Limb (tissue), 2 donors: ENCODE measurements at regions not wholly inside any gene's neighbourhood (a gene's known extent, or its start where the extent isn't known, plus 50 kb on each side); places are given as distances from the start of the nearest gene placed in this dataset.

Experiments
- DNase-seq, 2 donors: peaks; one replicate each; pipeline ENCODE4 v3.0.0-alpha.2; 2016; ENCODE audit errors: extremely low spot score in 2 of 2

DNA sequence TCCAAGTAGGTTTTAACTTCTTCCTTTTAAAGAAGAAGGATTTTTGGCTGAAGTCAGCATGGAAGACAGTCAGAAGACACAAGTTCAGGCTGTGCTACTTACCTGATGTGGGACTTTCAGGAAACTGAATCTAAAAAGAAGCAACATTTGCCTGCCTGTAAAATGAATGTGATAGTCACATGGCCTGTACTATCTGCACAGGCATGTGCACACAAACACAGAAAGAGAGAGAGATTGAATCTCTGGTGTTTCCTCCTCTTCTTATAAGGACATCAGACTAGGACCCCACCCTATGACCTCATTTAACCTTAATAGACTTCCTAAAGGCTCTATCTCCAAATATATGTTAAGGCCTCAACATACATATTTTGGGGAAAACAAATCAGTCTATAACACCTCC, 542.9 kb downstream of the PLPP3 start:
- DNase-seq: no peak

DNA sequence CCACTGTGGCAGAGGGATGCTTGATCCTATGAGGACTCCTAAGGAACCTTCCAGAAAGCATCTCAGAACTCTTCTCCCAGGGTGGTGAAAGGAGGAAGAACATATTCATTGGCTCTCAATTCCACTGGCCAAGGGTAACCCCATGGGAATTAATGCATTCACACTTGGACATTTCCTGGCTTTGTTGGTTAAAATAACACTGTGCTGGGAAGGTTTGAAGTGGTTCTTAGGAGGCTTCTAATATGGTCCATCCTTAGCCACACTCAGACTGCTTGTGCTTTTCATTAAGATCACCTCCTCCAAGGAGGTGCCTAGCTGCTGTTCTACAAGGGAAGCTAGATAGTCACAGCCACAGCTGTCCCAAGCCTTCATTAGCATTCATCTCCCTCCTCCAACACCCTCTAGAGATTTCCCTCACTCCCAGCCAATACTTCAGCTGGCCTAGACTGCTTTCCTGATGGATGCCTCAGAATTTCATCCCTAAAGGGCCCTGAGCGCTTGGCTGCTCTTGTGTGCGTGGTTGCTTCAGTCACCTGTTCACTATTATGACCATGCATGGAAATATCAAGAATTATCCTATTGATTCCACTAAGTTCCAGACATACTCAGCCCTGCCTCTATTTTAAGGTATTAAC, 544.4 kb downstream of the PLPP3 start:
- DNase-seq: no peak

DNA sequence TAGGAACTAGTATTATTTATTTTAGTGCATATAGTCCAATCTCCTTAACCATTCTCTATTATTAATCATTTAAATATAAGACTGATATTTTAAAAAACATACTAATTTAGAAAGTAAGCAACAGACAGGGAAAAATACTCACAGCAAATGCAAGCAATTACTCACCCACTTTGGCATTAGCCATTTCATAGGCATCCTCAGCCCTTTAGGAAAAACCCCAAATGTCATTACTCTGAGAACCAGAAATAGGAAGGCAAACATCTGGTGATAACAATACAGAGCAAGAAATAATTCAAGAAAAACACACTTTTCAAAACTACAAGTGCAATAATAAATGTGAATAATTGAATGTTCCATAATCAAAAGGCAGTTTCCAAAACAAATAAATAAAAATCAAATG, 545.1 kb downstream of the PLPP3 start:
- no peak for DNase-seq

DNA sequence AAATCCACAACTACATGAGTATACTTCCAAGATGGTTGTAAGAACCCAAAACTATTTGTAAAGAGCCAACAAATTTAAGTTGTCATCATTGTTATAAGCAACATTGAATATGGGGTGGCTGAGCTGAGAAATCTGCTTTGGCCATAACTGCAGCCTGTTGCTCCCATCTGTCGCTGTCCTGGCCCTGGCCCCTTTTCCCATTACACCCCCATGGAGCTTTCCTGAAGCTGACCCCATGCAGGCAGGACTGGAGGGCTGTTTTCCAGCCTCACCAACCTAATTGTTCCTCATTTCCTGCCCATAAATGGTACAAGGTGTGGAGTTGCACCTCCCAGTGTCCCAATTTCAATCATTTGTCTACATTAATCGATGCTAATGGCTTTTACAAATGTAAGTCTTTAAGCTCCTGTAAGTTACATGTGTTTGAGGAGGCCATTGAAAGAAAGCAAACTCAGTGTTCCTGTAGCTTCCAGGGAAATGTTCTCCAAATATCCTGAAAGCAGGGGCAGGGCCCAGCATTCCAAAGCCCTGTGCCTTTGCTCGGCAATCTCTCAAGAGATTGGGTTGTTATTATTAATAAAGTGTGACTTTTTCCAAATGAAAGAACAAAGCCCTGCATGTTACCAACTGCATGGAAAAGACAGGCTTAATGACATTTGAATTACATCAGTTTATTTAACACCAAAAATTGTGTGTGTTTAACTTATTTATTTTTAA, 545.9 kb downstream of the PLPP3 start:
- no peak for DNase-seq

DNA sequence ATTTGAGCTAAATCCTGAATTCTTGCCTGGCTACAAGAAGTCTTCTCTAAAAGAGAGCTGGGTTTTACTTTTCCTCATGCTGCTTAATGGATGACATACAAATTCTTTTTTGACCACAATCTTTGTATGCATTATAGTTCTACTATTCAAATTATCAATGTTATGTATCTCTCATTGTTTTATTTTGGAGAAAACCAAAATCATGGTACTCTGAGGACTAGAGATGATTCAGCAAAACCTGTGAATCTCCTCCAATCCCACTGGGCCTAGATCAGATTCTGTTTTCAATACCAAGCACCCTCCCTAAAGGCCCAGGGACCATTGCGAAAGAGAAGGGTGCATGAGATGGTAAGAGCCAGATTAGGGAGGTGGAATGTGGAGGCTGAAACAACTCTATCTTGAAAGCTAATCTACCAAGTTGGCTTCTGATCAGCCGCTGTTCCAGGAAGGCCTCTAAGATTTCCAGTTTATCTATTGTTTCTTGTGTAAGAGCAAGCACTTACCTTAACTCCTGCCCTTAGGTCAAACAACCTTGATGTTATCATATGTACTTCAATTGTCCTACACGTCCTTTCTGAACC, 547.2 kb downstream of the PLPP3 start:
- no peak for DNase-seq

DNA sequence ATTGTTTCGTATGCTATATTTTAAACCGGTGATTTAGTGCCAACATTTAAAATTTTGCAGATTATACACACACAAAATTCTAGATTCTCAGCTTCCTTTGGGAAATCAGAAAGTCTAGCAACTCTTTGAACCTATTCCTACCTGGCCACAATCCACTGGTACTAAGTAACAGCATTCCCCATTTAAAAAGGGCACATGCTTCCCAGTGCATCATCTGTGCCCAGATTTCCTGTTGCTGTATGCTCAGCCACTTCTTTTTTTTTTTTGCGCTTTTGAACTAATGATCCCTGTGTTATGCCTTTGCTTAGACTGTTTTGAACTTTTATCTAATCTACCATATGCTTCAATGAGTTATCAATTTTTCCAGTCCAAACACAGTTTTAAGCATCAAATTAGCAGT, 548.4 kb downstream of the PLPP3 start:
- no peak for DNase-seq

DNA sequence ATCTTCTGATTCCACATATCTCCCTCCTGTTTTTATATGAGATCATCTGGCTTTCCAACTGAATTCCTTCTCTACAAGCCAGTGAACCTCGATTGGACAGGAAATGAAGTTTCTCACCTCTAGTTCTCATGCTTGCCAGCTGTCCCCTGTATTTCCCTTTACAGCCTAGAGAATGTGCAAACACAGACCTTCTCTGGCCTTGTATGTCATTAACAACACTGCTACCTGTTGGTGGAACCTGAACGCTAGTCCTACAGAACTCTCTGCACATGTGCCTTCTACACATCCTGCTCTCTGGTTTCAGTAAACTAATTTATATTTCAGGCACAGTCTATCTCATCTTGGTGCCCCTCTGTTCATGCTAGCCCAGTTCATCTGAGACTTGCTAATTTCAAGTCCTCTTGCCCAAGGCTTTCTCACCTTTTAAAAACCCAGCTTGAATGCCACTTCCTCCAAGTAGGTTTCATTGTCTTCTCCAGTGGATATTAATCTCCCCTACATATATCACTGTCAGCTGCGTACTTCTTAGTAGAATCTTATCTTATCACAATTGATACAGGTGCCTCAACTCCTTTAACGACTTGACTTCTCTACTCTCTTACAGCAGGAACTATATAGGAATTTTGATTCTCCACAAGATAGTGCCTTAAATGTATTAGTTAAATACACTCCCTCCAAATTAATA, 549.9 kb downstream of the PLPP3 start:
- DNase-seq: peak in 1 of 2 donors; percentile 7

DNA sequence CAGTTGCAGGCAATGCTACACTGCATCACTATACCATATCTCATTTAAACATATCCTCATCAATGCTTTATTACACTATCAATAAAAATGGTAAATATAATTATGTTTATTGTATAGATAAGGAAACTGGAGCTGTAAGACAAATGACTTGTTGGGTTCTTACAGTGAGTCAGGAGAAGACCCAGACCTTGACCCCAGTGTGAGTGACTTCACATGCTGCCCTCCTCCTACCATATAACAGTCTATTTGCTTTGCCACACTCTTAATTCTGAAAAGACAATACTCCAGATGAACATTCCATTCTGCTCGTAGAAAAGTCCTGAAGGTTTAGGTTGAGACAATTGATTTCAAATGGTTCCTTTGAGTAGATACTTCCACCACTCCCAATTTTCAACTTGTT, 550.5 kb downstream of the PLPP3 start:
- no peak for DNase-seq

DNA sequence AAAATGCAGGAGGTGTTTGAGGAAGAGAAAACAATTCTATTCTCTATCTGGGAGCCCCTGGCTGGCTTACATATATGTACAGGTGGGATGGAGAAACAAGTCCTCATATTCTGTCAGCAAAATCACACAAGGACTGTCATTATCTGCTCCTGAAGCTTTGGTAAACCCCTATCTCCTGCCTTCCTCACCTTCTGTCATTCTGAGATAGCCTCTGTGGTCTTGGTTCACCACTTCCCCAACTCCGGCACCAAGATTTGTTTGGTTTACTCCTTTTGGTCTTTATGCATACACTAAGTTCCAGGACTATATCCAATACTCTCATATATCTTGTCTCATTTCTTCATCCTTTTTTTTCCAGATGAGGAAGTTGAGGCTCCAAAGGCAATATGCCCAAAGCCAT, 551.1 kb downstream of the PLPP3 start:
- DNase-seq: no peak

DNA sequence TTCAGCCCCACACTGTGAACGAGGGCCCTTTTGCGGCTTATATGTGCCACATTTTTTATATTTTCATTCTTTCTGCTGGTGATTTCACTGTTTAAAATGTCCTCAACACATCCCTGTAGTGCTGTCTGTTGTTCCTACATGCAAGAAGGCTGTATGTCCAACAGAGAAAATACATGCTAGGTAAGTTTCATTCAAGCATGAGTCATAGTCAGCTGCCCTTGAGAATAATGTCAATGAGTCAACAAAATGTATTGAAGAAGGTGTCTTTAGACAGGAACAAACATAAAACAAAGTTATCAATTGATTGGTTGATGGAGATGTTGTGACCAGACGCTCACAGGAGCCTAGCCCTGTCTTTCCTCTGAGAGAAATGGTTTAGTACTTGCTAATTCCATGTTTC, 553.4 kb downstream of the PLPP3 start:
- no peak for DNase-seq

DNA sequence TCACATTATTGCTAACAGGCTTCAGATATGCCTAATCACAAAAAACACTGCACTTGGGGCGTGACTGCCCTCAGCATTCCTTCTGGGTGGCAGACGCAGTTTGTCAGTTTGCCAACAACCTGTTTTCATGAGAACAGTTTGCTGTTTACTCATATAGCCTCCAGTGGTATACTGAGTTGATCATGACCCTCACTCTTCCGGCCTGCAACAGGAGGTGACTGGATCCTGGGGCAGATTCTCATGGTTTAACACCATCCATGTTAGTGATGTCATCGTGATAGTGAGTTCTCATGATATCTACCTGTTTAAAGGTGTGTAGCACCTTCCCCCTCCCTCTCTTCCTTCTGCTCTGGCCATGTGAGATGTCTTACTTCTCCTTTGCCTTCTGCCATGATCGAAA, 555.2 kb downstream of the PLPP3 start:
- DNase-seq: no peak

DNA sequence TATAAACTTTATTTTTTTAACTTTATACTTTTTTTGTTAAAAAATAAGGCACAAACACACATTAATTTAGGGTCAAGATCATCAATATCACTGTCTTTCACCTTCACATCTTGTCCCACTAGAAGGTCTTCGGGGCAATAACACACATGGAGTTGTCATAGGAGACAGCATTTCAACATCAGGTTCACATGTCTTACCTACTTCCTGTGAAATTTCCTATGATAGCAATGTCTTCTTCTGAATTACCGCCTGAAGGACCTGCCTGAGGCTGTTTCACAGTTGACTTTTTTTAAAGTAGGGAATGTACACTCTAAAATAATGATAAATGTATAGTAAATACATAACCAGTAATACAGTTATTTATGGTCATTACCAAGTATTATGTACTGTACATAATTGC, 559.4 kb downstream of the PLPP3 start:
- no peak for DNase-seq

DNA sequence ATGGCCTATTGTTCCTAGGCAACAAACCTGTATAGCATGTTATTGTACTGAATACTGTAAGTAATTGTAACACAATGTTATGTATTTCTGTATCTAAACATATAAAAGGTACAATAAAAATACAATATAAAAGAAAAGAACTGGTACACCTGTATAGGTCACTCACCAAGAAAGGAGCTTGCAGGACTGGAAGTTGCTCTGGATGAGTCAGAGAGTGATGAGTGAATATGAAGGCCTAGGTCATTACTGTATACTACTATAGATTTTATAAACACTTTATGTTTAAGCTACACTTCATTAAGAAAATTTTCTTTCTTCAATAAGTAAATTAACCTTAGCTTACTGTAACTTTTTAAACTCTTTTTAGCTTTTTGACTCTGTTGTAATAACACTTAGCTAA, 559.9 kb downstream of the PLPP3 start:
- DNase-seq: no peak

DNA sequence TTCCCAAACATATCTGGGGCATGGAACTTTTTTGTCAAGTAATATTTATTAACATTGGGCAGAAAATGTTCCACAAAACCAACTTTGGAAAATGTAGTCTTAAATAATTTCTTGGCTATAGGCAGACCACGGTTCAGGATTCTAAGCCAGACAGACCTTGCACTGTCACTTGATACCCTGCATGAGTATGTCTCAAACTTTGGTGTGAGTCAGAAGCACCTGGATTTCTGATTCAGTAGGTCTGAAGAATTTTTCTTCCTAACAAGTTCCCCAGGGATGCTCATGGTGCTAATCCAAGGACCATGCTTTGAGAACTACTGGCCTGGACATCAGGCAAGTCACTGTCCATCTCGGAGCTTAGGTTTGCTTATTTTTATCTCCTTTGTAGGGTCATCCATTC, 562.0 kb downstream of the PLPP3 start:
- no peak for DNase-seq

DNA sequence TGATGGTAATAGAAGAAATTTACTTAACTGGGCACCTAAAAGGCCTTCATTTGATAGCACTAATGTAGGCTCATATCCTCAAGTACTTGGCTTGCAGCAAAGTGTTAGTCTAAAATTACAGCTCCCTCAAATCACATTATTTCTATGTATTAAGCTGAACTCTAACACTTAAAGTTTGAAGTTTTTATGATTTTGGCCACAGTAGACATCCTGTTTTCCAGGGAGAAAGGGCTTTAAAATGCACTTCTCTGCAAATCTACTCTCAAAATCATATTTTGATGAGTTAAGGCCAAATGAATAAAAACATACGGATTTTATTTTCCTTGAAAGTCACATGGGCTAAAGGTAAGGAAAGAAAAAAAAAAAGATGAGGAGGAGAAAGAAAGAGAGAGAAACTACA, 575.5 kb downstream of the PLPP3 start:
- DNase-seq: no peak

DNA sequence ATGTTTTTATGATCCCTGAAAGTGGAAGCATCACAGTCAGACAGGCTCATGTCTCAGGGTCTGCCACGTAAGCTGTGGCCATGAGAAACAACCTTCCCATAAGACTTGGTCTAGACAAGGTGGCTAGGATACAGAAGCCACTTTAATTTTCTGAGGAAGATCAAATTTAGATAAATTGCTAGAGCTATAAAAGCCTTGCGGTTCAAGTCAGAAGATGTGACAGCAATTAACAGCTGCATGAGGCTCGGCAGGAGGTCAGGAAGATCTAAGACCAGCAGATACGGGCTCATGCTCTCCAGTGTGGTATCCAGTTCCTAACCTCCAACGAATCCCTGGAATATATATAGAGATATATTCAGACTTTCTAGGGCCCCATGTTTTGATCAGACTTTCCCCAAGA, 577.1 kb downstream of the PLPP3 start:
- no peak for DNase-seq

DNA sequence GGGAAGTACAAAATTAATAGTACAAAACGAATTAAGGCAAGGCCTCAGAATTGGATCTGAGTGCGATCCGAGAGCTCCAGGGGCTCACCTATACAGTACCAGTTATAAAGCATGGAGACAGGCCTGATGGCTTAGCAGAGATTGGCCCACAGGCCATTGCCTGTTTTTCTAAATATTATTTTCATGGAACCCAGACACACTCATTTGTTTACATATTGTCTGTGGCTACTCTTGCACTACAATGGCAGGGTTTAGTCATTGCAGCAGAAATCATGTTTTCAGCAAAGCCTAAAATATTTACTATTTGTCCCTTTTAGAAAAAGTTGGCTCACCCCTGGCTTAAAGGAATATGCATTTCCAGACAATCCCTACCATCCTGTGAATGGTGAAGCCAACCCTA, 578.9 kb downstream of the PLPP3 start:
- DNase-seq: no peak

DNA sequence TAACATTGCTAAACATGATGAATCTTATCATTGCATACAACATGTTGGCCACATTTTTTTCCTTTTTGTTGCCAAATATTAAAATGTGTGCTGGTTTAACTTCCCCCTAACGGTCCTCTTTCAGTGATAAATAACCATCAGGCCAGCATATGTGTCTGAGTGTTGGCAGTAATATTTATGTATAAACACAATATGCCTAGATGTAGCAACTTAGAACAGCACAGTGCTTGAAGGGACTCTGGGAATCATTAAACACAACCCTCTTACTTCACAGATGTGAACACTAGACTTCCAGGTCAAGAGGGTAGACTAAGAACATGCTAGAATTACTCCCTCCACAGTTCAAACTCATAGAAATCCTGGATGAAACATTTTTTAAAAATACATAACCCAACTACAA, 581.8 kb downstream of the PLPP3 start:
- no peak for DNase-seq

DNA sequence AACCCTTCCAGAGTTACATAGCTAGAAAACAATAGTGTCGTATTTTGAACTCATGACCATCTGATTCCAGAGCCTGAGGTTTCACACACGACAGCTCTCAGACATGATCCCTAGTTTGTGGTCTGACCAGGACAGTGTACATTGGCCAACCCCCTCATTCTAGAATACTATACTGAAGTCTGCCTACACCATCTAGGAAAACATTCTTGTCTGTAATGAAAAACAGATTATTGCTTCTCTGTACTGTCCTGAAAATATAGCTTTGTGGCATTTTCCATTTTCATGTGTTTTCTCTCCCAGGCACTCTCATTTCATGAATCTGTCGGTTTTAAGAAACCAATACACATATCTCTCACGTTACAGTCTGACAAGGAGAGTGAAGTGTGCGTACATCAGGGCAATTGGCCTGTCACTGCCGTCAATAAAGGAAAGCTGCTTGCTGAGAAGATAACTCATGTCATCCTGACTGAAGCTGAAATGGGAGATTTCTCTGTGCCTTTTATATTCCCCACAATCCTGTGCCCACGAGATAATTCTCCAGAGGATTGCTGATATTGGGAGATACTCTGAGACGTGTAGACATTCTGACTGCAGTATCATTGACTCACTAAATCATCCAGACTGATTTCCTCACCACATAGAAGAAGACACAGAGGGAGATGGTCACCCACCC, 585.6 kb downstream of the PLPP3 start:
- peak in 1 of 2 donors; percentile 29 for DNase-seq

DNA sequence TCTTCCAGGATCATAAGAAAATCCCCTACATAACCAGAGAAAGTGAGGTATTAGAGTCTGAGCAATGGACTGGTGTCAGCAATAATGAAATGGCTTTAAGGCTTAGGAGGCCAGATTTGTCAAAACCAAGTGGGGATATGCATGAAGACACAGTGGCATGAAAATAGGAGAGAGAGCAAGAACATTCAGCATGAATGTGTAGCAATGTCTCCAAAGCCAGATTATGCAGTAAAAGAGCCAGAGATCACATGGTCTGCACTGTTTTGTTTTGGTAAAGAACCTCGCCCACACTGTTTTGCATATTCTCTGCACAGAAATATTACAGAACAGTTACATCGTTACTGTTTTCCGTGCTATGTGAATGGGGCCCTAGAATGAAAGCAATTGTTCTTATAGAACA, 589.4 kb downstream of the PLPP3 start:
- no peak for DNase-seq

DNA sequence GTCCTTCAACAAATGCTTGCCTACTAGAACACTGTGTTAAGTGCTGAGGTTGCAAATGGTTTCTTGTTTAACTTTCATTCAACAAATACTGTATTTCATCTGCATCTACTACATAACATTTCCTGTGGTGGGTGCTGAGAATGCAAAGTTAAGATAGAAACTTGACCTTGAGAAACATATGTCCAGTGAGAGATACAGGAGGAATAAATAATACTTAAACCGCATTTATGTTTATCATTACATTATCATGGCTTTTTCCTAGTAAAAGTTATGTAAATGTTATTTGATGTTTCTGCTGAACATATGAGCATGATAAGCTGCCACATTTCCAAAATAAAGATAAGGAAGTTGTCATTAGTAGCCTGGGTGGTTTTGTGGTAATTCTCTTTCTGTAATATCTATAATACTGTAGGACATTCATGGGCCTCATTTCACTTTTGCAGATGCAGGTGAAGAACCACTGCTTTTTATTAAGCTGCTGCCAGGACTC, 590.4 kb downstream of the PLPP3 start:
- DNase-seq: no peak
